SIG-M5 treated with dmso at 0.1 percent for 504 hours (cell line): ENCODE measurements at regions not wholly inside any gene's neighbourhood (a gene's known extent, or its start where the extent isn't known, plus 50 kb on each side); places are given as distances from the start of the nearest gene placed in this dataset.
"Not testable (repeated sequence)": the region's sequence is repeated elsewhere in the genome, so short reads cannot be mapped to it uniquely, and the experiment has no call there.

Experiments
- DNase-seq: peaks from one replicate; lab custom pipeline; 2025; ENCODE audit not compliant: unreplicated experiment; lab: John Stamatoyannopoulos, UW

- no peak for DNase-seq
These were observed 54.2 kb upstream of the OPRM1 start for GRCh38 chr6:153984811-153985210.

- DNase-seq: no peak
These were observed 58.9 kb upstream of the OPRM1 start for GRCh38 chr6:153980171-153980570.

GRCh38 chr6:153978911-153979548 lies 60.0 kb upstream of the OPRM1 start:
- not testable (repeated sequence) for DNase-seq

GRCh38 chr6:153976921-153977693 lies 61.9 kb upstream of the OPRM1 start:
- no peak for DNase-seq

- no peak for DNase-seq
These were observed 73.0 kb upstream of the OPRM1 start for GRCh38 chr6:153966001-153966400.

GRCh38 chr6:153963352-153963751 lies 75.7 kb upstream of the OPRM1 start:
- no peak for DNase-seq

- no peak for DNase-seq
These were observed 76.5 kb upstream of the OPRM1 start for GRCh38 chr6:153962555-153962954.

- DNase-seq: no peak
These were observed 78.3 kb upstream of the OPRM1 start for GRCh38 chr6:153960741-153961140.

- DNase-seq: no peak
These were observed 78.8 kb upstream of the OPRM1 start for GRCh38 chr6:153960281-153960680.

GRCh38 chr6:153959276-153959675 lies 79.8 kb upstream of the OPRM1 start:
- no peak for DNase-seq

- no peak for DNase-seq
These were observed 80.2 kb upstream of the OPRM1 start for GRCh38 chr6:153958860-153959259.

GRCh38 chr6:153957394-153957793 lies 81.6 kb upstream of the OPRM1 start:
- DNase-seq: peak; percentile 19

- DNase-seq: no peak
These were observed 82.2 kb upstream of the OPRM1 start for GRCh38 chr6:153956808-153957207.

GRCh38 chr6:153949616-153950015 lies 89.4 kb upstream of the OPRM1 start:
- no peak for DNase-seq

GRCh38 chr6:153947808-153948447 lies 91.1 kb upstream of the OPRM1 start:
- DNase-seq: peak; percentile 4

GRCh38 chr6:153944201-153944600 lies 94.8 kb upstream of the OPRM1 start:
- no peak for DNase-seq

GRCh38 chr6:153942361-153942760 lies 96.7 kb upstream of the OPRM1 start:
- no peak for DNase-seq

- DNase-seq: no peak
These were observed 97.3 kb upstream of the OPRM1 start for GRCh38 chr6:153941768-153942167.

GRCh38 chr6:153938876-153939275 lies 100.2 kb upstream of the OPRM1 start:
- no peak for DNase-seq

GRCh38 chr6:153931431-153931830 lies 107.6 kb upstream of the OPRM1 start:
- no peak for DNase-seq

GRCh38 chr6:153927867-153928266 lies 111.2 kb upstream of the OPRM1 start:
- DNase-seq: no peak

- no peak for DNase-seq
These were observed 140.5 kb upstream of the OPRM1 start for GRCh38 chr6:153898360-153899059.
